Muscle of arm (tissue), 1 donor: ENCODE measurements at regions not wholly inside any gene's neighbourhood (a gene's known extent, or its start where the extent isn't known, plus 50 kb on each side); places are given as distances from the start of the nearest gene placed in this dataset.
A peak's percentile ranks its signal among the peaks of the same experiment; 100 is the strongest.

Experiments
- DNase-seq: peaks from one replicate; pipeline ENCODE4 v3.0.0-alpha.2; 2013

GRCh38 chr2:67462738-67463496, 65.8 kb downstream of the ETAA1 start:
- DNase-seq: no peak

- no peak for DNase-seq
Observed at GRCh38 chr2:67463810-67464209, 66.7 kb downstream of the ETAA1 start.

DNA sequence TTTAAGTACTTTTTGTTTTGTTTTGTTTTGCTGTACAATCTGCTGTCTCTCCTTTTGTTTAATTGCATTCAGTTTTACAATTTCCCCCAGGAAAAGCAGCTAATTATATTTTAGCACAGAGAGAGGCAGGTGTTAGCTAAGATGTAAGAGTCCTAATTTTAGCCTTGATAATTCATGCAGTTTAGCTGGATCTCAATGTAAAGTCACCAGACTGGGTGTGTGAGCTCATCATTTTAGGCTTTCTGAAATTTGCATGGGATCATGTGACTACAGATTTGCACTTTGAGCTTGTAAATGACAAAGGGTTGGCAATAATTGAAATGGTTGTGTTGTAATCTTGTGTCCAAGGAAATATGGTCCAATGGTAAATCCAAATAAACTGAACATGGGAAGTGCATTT, 68.5 kb downstream of the ETAA1 start:
- no peak for DNase-seq

GRCh38 chr2:67466734-67467133, 69.6 kb downstream of the ETAA1 start:
- DNase-seq: no peak

DNA sequence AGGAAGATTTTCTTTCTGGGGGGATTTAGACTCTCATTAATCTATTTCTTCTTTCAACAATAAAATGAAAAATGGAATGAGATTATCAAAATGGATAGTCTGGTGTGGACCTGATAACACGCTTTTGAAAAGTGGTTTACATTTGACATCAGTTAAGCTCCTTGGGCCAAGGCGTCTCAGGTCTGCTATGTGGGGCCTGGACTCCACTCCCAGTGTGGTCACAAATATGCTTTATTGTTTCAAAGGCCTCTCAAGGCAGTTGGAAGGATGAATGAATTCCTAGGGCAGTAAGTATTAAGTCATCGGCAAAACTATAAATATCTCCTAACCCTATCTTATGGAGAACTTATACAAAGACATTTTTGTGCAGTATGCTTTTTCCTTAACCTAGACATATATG, 74.5 kb downstream of the ETAA1 start:
- DNase-seq: no peak

DNA sequence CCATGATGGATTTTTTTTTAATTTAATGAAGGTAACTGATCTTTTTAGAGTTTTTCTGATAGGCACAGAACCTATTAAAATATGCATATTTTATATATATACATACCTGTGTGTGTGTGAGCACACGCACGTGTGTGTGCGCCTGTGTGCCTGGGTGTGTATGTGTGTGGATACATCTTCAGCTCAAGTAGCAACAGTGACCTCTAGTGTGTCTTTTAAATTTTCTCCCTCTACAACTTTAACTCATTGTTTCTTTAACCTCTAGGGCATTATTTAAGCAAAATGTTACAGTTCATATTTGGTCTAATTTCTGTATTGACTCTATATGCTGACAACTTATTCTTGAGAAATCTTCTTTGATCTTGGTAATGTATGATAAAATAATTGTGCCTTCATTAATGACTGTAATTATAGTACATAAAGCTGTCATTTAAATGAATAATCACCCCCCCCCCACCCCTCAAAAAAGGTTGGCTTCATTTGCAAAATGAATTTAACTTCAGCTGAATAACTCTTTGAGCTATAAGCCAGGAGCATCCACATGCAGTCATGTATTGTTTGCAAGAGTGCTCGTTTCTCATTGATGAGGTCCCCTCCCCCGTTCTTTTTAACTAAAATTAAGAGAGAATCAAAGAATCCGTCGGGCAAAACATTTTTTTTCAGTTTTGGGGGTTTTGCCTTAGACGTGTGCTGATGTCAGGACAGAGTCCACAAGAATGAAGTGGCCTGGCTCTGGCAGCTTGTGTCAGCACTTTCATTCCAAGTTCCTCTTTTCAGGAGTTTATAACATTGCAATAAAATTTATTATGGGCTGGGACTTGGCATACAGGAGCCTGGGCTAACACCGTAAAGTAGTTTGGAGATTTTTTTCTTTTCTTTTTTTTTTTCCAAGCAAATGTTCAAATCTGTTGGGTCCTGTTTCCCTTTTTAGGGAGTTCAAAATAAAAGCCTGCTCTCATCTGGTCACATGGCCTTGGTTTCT, 80.0 kb downstream of the ETAA1 start:
- DNase-seq: peak; percentile 49

DNA sequence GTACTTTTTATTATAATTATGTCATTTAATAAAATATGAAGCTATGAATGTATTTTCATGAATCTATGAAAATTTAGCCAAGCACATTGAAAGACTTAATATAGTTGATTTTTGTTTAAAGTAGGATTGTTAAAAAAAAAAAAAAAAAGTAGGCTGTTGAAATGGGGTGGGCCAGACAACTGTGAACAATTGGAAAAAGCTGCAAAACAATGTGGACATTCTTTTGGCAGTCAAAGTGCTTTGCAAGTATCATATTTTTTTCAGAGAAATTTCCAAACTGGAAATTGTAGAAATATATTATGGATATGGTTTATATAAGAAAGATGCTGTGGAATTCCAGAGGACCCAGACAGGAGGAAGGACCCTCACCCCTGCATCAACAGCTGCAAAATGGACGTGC, 82.1 kb downstream of the ETAA1 start:
- DNase-seq: peak; percentile 39

DNA sequence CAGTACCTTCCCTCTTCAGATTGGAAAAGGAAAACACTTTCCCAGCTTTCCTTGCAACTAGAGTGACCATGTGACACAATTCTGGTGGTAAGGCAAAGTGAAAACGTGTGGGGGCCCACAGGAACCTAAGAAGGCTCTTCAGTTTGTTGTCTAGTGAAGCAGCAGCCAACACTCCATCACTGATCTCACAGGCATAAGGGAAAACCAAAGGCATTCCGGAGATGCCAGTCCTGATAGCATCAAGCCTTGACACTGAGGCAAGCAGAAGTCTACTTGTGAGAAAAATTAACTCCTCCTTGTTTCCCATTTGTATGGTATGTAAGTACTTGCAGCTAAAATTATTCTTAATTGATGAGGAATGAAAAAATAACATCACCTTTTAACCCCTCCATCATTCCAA, 88.3 kb downstream of the ETAA1 start:
- no peak for DNase-seq

DNA sequence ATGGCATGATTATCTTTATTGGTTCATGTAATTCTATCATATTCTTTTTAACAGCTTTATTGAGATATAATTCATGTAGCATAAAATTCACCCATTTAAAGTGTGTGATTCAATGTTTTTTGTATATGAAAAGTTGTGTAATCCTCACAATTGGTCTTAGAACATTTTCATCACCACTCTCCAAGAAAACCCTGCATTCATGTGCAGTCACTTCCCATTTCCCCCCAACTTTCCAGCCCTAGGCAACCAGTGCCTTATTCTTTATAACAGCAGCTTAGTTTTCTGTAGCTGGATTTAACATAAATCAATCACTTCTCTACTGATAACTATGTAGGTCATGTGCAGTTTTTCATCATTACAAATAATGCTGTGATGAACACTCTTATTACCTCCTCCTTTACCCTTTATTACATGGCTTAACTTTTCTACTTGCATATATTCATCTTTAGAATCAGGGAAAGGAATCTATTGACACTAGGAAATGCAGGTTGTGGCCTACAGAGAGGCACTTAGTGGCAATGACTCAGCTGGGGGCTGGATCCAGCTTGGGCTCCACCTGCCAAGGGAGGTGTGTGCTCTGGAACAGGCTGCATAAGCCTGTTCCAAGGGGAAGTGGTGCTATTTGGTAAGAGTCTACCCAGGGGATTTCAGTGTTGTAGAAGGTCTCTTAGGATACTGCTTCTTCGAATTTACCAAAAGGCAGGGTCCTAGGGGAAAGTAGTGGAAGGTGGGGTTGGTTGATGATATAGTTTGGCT, 89.1 kb downstream of the ETAA1 start:
- no peak for DNase-seq

DNA sequence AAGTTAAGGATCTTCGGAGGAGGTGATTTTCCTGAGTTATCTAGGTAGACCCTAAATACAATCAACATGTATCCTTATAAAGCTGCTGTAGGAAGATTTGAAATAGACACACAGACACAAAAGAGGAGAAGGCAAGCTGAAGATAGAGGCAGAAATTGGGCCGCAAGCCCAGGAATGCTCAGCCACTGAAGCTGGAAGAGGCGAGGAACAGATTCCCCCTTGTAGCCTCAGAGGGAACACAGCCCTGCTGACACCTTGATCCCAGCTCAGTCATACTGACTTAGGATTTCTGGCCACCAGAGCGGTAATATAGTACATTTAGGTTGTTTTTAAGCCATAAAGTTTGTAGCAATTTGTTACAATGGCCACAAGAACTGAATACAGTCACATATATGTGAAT, 90.9 kb downstream of the ETAA1 start:
- DNase-seq: no peak

DNA sequence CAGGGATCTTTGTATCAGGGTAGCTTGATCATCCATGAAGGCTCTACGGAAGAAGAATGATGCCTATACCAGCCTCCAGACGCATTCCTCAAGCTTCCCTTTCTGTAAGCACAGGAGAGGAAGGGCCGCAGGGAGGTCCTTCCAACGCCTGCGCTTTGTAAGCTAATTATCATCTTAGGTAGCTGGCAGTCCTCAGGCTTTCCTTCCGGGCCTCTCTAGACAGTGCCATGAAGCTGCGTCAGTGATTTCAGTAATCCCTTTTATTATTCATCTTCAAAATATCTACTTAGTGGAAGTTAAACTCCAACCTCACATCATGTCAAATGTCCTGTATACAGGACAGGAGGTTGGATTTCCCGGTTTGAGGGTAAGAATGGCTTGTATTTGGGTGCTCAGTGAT, 92.3 kb downstream of the ETAA1 start:
- no peak for DNase-seq

DNA sequence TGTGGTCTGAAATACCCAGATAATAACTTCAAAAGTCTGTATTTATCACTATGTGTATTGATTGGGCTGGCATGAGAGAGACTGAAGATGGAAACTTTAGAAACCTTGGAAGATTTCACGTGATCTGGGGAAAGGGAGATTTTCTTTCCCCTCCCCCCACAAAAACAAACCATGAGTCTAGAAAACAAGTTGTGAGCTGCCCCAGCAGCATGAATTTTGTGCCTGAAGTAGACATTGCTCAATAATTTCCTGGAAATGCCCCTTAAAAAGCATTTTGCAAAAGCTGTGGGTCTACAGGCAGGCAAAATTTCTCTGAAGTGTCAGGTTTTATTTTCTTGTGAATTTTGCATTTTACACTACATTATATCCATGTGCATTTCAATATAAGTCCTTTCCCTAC, 101.8 kb downstream of the ETAA1 start:
- no peak for DNase-seq

DNA sequence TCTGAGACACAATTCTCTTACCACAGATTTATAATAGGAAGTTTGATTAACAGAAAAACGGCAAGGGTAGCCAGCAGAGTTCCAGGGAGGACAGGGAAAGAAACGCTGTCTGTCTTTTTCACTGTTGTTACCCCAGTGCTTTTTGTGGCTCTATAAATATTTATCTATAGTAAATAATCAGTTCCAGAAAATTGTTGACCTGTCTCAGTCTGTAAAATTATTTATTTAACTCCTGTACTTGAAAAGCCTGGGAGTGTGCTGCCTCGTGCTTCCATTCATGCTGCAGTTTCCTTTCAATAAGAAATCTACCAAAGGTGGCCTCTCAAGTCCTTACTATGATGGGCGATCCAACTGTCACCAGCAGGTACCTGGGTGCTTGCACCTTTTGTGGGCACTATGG, 102.9 kb downstream of the ETAA1 start:
- no peak for DNase-seq

GRCh38 chr2:67500541-67500940, 103.4 kb downstream of the ETAA1 start:
- DNase-seq: no peak

DNA sequence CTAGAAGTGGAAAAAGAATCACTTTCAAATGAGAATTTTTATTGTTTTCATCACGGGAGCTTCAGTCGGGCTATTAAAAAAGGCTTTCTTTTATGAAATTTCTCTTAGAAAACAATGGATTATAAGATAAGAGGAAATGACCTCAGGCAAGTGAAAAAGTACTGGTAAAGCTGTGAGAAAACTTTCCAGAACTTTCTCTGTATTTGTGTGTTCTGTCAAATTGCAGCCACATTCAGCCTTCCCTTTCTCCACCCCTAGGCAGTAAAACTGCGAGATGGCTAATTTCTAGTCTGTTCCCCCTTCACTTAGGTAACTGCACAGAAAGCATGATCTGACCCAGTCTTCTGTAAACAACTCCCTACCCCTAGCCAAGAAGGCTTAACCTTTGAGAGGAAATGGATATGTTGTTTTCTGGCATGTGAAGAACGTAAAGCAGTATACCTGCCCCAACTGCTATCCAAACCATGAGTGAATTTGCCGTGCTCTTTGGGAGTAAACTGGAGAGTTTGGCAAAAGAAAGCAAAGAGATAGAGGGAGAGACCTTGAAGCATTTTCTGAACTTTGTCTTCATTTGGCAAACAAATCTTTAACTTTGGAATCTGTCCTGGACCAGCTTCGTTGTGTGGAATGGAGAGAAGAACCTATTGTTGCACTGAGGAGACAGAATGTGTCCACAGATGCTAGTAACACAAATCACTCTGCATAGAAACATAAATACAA, 105.4 kb downstream of the ETAA1 start:
- no peak for DNase-seq

- DNase-seq: no peak
Observed at GRCh38 chr2:67503066-67503795, 106.1 kb downstream of the ETAA1 start.

DNA sequence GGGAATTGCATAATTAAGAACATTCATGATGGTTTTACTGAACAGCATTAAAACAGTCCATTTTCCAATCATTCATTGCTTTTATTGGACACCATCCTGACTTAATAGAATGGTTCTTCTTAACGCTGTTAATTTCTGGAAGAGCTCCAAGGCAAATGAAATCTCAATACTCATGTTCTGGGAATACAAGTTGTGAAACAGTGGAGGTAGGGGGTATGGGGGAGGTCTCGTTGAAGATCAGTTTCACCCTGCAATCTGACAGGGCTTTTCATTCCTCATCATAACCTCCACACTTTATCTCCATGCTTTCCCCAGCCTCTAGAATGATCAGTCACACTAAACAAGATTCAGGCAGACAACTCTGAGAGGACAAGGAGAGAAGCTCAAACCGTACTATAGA, 113.6 kb downstream of the ETAA1 start:
- DNase-seq: no peak

DNA sequence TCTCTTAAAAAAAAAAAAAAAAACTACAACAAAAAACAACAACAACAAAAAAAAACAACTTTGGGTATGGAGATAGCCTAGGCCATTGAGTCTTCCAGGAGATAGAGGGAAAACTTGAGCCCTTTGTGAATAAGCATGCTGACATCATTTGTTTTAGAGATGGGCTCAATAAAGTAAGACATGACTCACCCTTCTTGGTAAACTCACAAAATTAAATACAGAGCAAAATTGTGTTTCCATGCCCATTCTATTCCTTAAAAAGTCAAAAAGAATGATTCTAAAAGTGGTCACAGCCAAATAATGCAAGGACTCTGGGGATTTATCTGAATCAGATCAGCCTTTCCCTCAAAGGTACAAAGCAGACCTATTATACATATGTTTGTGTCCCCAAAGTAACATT, 117.4 kb downstream of the ETAA1 start:
- DNase-seq: no peak

- DNase-seq: no peak
Observed at GRCh38 chr2:67515056-67515455, 117.9 kb downstream of the ETAA1 start.

- DNase-seq: no peak
Observed at GRCh38 chr2:67515538-67515937, 118.4 kb downstream of the ETAA1 start.

DNA sequence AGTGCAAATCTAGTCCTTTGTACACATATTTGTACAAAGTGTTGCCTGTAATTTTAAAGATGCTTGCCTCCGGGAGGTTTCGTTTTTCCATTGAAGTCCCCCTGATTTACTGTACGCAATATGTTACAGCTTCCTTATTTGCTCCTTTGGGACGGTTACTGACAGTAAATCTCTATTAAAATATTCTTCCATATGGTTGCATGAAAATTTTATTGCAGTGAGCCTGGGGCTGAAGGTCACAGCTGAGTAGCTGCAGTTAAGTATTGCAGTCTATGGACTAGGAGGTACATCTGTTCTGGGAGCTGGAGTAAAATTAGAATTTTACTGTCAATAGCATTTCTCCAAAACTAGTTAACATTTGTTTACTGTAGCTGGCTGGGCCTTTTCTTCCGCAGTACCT, 119.2 kb downstream of the ETAA1 start:
- DNase-seq: no peak
